ENCODE measurements at regions not wholly inside any gene's neighbourhood (a gene's known extent, or its start where the extent isn't known, plus 50 kb on each side); places are given as distances from the start of the nearest gene placed in this dataset.

DNA sequence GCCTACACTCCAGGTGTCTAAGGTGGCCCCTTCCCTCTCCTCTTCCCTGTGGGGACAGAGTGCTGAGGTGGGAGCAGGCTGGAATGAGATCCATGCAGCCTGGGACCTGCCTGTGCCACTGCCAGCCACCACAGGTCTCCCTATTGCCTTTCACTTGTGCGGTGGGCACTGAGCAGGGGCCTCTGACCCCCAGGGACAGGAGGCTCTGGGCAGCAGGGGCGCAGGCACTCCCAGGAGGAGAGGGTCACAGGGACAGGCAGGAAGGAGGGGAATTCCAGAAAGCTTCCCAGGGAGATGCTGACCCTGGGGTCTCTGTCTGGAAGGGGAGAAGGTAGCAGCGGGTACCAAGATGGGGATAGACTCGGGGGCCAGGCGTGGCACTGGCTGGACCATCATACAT lies 228.5 kb upstream of the B3GAT1 start:
- DNase-seq (ENCODE audit: extremely low read depth, low read depth) = no peak
- H3K4me3 ChIP-seq (replicated peaks; ENCODE audit: low read depth, low read length) = no peak overlapping the region
- TF ChIP-seq, protein P1, sequence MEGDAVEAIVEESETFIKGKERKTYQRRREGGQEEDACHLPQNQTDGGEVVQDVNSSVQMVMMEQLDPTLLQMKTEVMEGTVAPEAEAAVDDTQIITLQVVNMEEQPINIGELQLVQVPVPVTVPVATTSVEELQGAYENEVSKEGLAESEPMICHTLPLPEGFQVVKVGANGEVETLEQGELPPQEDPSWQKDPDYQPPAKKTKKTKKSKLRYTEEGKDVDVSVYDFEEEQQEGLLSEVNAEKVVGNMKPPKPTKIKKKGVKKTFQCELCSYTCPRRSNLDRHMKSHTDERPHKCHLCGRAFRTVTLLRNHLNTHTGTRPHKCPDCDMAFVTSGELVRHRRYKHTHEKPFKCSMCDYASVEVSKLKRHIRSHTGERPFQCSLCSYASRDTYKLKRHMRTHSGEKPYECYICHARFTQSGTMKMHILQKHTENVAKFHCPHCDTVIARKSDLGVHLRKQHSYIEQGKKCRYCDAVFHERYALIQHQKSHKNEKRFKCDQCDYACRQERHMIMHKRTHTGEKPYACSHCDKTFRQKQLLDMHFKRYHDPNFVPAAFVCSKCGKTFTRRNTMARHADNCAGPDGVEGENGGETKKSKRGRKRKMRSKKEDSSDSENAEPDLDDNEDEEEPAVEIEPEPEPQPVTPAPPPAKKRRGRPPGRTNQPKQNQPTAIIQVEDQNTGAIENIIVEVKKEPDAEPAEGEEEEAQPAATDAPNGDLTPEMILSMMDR (IDR thresholded peaks at IDR 0.05; ENCODE audit: low read depth, low read length, missing control alignments) = no peak

DNA sequence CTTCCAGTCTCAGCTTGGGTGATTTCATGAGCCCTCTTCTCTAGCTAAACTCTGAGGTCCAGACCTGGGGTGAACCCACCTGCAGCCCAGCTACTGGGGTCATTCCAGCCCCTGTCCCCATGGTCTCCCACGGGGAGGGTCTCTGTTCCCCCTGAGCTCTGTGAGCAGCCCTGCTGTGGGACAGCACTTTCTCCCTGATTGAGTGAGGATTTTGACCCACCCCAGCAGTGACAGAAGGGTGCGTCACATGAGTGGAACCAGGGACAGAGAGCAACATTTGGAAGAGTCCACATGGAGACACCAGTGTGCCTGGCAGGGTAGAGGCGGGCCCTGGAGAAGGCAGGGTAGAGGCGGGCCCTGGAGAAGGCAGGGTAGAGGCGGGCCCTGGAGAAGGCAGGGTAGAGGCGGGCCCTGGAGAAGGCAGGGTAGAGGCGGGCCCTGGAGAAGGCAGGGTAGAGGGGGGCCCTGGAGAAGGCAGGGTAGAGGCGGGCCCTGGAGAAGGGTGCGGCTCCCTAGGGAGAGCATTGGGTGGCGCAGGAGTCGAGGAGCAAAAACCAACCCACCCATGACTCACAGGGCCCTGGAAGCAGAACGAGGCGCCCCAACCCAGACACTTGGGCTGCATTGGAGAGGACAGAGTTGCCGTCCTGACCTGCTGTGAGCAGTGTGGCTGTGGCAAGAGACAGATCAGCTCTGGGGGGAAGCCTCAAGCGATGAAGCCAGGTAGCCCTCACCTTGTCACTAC lies 227.7 kb upstream of the B3GAT1 start:
- DNase-seq (ENCODE audit: extremely low read depth, low read depth) = no peak
- TF ChIP-seq, protein P1 (IDR thresholded peaks at IDR 0.05; ENCODE audit: low read depth, low read length, missing control alignments) = no peak
- H3K4me3 ChIP-seq (replicated peaks; ENCODE audit: low read depth, low read length) = no peak overlapping the region

DNA sequence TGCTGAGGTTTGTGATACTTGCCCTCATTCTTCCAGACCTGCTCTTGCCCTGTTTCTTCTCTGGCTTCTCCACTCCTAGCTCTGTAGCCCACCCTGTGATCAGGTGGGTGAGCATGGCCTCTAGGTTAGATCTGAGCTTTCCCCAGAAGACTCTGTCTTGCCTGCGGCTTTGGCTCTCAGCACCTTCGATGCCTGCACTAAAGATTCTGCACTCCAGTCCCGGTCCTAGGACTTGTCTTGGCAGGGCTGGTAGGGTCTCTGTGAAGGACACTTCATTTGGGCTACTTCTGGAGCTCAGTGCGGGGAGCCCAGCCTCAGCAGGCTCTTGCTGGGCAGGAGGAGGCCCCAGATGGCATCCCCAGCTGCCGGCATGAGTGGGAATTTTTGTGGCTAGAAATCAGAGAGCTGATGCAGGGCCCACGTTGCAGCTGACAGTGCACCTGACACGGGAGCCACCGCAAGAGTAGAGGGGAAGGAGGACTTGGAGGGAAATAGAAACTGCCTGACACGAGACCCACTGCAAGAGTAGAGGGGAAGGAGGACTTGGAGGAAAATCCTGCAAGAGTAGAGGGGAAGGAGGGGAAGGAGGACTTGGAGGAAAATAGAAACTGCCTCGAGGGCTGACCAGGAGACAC lies 226.9 kb upstream of the B3GAT1 start:
- DNase-seq (ENCODE audit: extremely low read depth, low read depth) = no peak
- TF ChIP-seq, protein P1 (IDR thresholded peaks at IDR 0.05; ENCODE audit: low read depth, low read length, missing control alignments) = no peak

DNA sequence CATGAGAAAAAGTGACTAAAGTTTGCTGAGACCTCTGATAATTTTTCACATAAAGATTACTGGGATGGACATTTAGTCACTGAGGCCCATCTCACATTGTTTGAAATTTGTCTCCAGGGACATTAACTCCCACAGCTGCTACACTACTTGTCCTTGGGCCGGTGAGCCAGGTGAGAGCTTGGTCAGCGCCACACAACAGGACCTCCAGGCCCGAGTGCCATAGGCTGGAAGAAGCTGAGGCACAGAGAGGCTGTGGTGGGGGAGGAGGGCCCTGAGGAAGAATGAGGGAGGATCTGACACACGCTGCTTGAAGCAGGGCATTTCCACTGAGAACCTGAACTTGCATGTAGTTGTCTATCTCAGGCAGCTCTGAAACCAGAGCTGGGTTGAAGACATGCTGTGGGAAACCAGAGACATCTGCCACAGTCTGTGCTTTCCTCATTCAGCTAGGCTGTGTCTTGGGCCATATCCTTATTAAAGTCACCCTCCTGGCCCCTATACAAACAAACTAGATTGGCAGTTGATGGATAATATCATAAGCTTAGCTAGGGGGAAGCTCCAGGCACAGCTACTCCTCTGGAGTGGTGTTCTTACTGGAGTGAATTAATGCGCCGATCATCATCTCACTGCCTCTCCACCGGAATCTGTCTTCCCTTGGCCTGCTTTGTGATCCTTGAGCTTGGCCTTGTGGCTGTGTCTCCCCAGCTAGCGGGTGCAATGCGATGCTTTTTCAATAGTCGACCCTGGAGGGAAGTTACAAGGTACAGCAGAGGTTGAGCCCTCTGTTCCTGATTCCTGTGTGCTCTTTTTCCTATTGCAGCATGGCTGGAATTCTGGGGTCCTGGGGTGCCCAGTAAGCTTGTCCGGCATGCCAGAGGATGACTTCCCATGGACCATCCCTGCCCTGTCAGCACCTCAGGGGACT lies 225.3 kb upstream of the B3GAT1 start:
- H3K4me3 ChIP-seq (replicated peaks; ENCODE audit: low read depth, low read length) = no peak overlapping the region
- DNase-seq (ENCODE audit: extremely low read depth, low read depth) = no peak
- TF ChIP-seq, protein P1 (IDR thresholded peaks at IDR 0.05; ENCODE audit: low read depth, low read length, missing control alignments) = no peak

More for the DNA sequence above, 226.9 kb upstream of the B3GAT1 start:
- no peak overlapping the region for H3K4me3 ChIP-seq (replicated peaks; ENCODE audit: low read depth, low read length)

DNA sequence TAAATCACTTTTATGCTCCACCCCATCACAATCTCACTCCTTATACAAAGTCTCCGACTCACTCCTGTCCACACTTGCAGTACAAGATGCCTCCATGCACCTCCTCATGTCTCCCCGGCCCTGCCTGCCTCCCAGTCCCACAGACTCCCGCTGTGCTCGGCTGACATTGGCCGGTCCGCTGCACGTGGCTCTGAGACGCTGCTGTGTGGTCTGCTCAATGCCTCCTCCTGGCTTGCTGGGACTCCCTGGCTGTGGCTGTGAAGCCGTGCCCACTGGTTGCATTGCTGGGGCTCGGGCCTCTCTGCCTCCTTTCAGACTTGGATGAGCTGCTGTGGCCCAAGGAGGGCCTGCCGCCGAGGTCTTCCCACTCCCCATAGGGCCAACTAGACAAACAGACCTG lies 224.0 kb upstream of the B3GAT1 start:
- H3K4me3 ChIP-seq (replicated peaks; ENCODE audit: low read depth, low read length) = no peak overlapping the region
- TF ChIP-seq, protein P1 (IDR thresholded peaks at IDR 0.05; ENCODE audit: low read depth, low read length, missing control alignments) = no peak
- no peak for DNase-seq (ENCODE audit: extremely low read depth, low read depth)

DNA sequence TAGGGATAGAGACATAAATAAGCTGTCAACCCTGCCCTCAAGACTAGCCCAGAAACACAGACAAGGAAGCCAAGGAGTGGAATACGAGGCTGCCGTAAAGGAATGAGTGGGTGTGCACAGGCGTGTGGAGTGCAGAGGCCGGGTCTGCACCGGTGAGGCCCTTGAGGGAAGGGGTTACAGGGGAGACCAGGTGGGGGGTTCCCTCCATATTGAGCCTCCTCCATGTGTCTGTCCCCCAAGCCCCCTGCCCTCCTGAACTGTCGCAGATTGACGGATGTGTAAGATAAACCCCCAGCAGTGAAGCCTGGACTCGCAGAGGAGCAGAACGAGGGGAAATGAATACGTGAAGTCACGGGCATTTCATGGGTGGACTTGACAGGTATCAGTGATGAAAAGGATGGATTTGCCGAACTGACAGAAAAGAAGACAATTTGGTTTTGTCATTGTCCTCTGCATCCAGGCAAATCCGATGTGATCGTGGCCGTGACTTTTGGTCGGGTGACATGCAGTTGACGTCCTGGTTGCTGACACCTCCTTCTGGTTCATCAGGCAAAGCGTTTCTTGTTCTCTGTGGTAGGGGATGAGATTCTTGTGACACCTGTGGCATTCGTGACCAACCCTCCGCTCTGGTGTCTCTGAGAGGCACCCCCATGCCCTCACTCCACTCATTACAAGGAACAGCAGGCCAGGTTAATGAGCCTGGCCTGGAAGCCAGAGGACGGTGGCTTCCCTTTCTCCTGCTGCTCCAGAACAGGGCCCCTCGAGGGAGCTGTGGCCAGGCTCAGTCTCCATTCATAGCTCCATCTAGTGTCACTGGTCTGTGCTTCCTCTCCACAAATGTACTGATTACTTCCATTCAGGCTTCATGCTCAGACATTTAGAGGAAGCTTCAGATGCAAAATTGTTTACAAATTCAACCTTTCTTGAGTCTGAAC lies 223.1 kb upstream of the B3GAT1 start:
- DNase-seq (ENCODE audit: extremely low read depth, low read depth) = no peak
- TF ChIP-seq, protein P1 (IDR thresholded peaks at IDR 0.05; ENCODE audit: low read depth, low read length, missing control alignments) = no peak

More for the DNA sequence above, 223.1 kb upstream of the B3GAT1 start:
- no peak overlapping the region for H3K4me3 ChIP-seq (replicated peaks; ENCODE audit: low read depth, low read length)

Measured in HFF-Myc (cell line).